WTC11 (cell line): ENCODE measurements at regions not wholly inside any gene's neighbourhood (a gene's known extent, or its start where the extent isn't known, plus 50 kb on each side); places are given as distances from the start of the nearest gene placed in this dataset.

Source experiments
- ATAC-seq: fragments of 200-7000 bp; cut with Tn5 transposase; 2 replicates; pipeline ENCODE4 v1.10.0; 2021; ENCODE audit warnings: mild to moderate bottlenecking, moderate library complexity
- CTCF ChIA-PET: fragments of 300-600 bp; sonication (Branson Sonifier 250); formaldehyde crosslinking; loops from one replicate; lab custom pipeline; 2021; ENCODE audit warnings: antibody characterized with exemption; lab: Charles Lee
- POLR2A ChIA-PET: fragments of 350-600 bp; sonication (Branson Sonifier 250); formaldehyde crosslinking; loops from one replicate; lab custom pipeline; 2021; ENCODE audit warnings: antibody characterized with exemption; lab: Charles Lee
- DNase-seq: peaks from one replicate; pipeline ENCODE4 v3.0.0; 2021; ENCODE audit warnings: low spot score
- H3K27ac Mint-ChIP-seq: 2 replicates; pipeline ENCODE4 v1.8.0; 2021; ENCODE audit warnings: mixed read lengths
- H3K27me3 Mint-ChIP-seq: 2 replicates; pipeline ENCODE4 v1.8.0; 2021; ENCODE audit warnings: low read depth, mild to moderate bottlenecking, moderate library complexity, mixed read lengths
- H3K36me3 Mint-ChIP-seq: 2 replicates; pipeline ENCODE4 v1.8.0; 2021; ENCODE audit warnings: mixed read lengths
- H3K4me1 Mint-ChIP-seq: 2 replicates; pipeline ENCODE4 v1.8.0; 2022; ENCODE audit warnings: mixed read lengths
- H3K4me3 Mint-ChIP-seq: 2 replicates; pipeline ENCODE4 v1.8.0; 2021; ENCODE audit warnings: mild to moderate bottlenecking, moderate library complexity, mixed read lengths
- H3K9me3 Mint-ChIP-seq: 2 replicates; pipeline ENCODE4 v1.8.0; 2021; ENCODE audit warnings: mixed read lengths
- ARID4B ChIP-seq: sonication (generic); formaldehyde crosslinking; IDR thresholded peaks from 2 replicates; pipeline ENCODE4 v1.8.0; 2023; ENCODE audit warnings: missing genetic modification reagents, mild to moderate bottlenecking, borderline replicate concordance
- ATF2 ChIP-seq: sonication (generic); formaldehyde crosslinking; IDR thresholded peaks from 2 replicates; pipeline ENCODE4 v1.8.1; 2022; ENCODE audit warnings: low read depth, missing genetic modification reagents, borderline replicate concordance
- CBFB ChIP-seq: sonication (generic); formaldehyde crosslinking; IDR thresholded peaks from 2 replicates; pipeline ENCODE4 v1.8.1; 2022; ENCODE audit warnings: mild to moderate bottlenecking, low read depth, missing genetic modification reagents
- ELF4 ChIP-seq: sonication (generic); formaldehyde crosslinking; IDR thresholded peaks from 2 replicates; pipeline ENCODE4 v1.8.1; 2022; ENCODE audit warnings: low read depth, mild to moderate bottlenecking, moderate library complexity, missing genetic modification reagents
- ESRRA ChIP-seq: sonication (generic); formaldehyde crosslinking; IDR thresholded peaks from 2 replicates; pipeline ENCODE4 v1.8.1; 2022; ENCODE audit warnings: mild to moderate bottlenecking, missing genetic modification reagents, borderline replicate concordance
- ETV6 ChIP-seq: sonication (generic); formaldehyde crosslinking; IDR thresholded peaks from 2 replicates; pipeline ENCODE4 v1.8.1; 2022; ENCODE audit warnings: mild to moderate bottlenecking, missing genetic modification reagents
- FOXK1 ChIP-seq: sonication (generic); formaldehyde crosslinking; IDR thresholded peaks from 2 replicates; pipeline ENCODE4 v1.8.0; 2022; ENCODE audit warnings: mild to moderate bottlenecking, moderate library complexity, missing genetic modification reagents
- FOXP4 ChIP-seq: sonication (generic); formaldehyde crosslinking; IDR thresholded peaks from 2 replicates; pipeline ENCODE4 v1.8.0; 2022; ENCODE audit warnings: mild to moderate bottlenecking, missing genetic modification reagents
- GABPB1 ChIP-seq: sonication (generic); formaldehyde crosslinking; IDR thresholded peaks from 2 replicates; pipeline ENCODE4 v1.8.1; 2023; ENCODE audit warnings: mild to moderate bottlenecking, missing genetic modification reagents
- HMGXB4 ChIP-seq: sonication (generic); formaldehyde crosslinking; IDR thresholded peaks from 2 replicates; pipeline ENCODE4 v1.8.1; 2023; ENCODE audit warnings: mild to moderate bottlenecking, moderate library complexity, missing genetic modification reagents
- IRF2 ChIP-seq: sonication (generic); formaldehyde crosslinking; IDR thresholded peaks from 2 replicates; pipeline ENCODE4 v1.8.0; 2022; ENCODE audit warnings: low read depth, missing genetic modification reagents, borderline replicate concordance
- JUN ChIP-seq: sonication (generic); formaldehyde crosslinking; IDR thresholded peaks from 2 replicates; pipeline ENCODE4 v1.8.0; 2023; ENCODE audit warnings: mild to moderate bottlenecking, missing genetic modification reagents
- NFATC4 ChIP-seq: fragments of 250-450 bp; sonication (Bioruptor Pico); IDR thresholded peaks from 2 replicates; pipeline ENCODE4 v1.9.0; 2021; ENCODE audit warnings: mild to moderate bottlenecking
- PRRX2 ChIP-seq: fragments of 250-450 bp; sonication (Bioruptor Pico); IDR thresholded peaks from 2 replicates; pipeline ENCODE4 v1.8.0; 2021; ENCODE audit warnings: mild to moderate bottlenecking
- SOX15 ChIP-seq: fragments of 250-450 bp; sonication (Bioruptor Pico); IDR thresholded peaks from 2 replicates; pipeline ENCODE4 v1.9.0; 2021; ENCODE audit warnings: mild to moderate bottlenecking
- STAT6 ChIP-seq: sonication (generic); formaldehyde crosslinking; conservative IDR thresholded peaks from 2 replicates; pipeline ENCODE4 v1.8.1; 2023; ENCODE audit warnings: mild to moderate bottlenecking, low read depth, missing genetic modification reagents, moderate library complexity
- TEAD1 ChIP-seq: sonication (generic); formaldehyde crosslinking; IDR thresholded peaks from 2 replicates; pipeline ENCODE4 v1.8.0; 2022; ENCODE audit warnings: mild to moderate bottlenecking, missing genetic modification reagents
- TEAD4 ChIP-seq: sonication (generic); formaldehyde crosslinking; IDR thresholded peaks from 2 replicates; pipeline ENCODE4 v1.8.0; 2022; ENCODE audit warnings: mild to moderate bottlenecking, missing genetic modification reagents
- ZBTB21 ChIP-seq: sonication (generic); formaldehyde crosslinking; IDR thresholded peaks from 2 replicates; pipeline ENCODE4 v1.8.1; 2023; ENCODE audit warnings: mild to moderate bottlenecking, missing genetic modification reagents, borderline replicate concordance
- ZMAT4 ChIP-seq: fragments of 250-450 bp; sonication (Bioruptor Pico); IDR thresholded peaks from 2 replicates; pipeline ENCODE4 v1.9.0; 2021; ENCODE audit warnings: mild to moderate bottlenecking
- ZNF121 ChIP-seq: sonication (generic); formaldehyde crosslinking; IDR thresholded peaks from 2 replicates; pipeline ENCODE4 v1.8.0; 2023; ENCODE audit warnings: missing genetic modification reagents
- ZNF138 ChIP-seq: sonication (generic); formaldehyde crosslinking; conservative IDR thresholded peaks from 2 replicates; pipeline ENCODE4 v1.8.1; 2022; ENCODE audit warnings: mild to moderate bottlenecking, moderate library complexity, missing genetic modification reagents
- ZNF263 ChIP-seq: sonication (generic); formaldehyde crosslinking; IDR thresholded peaks from 2 replicates; pipeline ENCODE4 v1.8.1; 2022; ENCODE audit warnings: low read depth, mild to moderate bottlenecking, moderate library complexity, missing genetic modification reagents
- ZNF423 ChIP-seq: fragments of 250-450 bp; sonication (Bioruptor Pico); IDR thresholded peaks from 2 replicates; pipeline ENCODE4 v2.1.2; 2022; ENCODE audit warnings: mild to moderate bottlenecking, moderate library complexity

- no peak for TF ChIP-seq ELF4 (CRISPR knock-in tag)
- no peak for TF ChIP-seq GABPB1
- no peak for TF ChIP-seq NFATC4
- TF ChIP-seq ATF2 (CRISPR knock-in tag): no peak
- TF ChIP-seq ZNF138 (CRISPR knock-in tag): no peak
- TF ChIP-seq FOXK1 (CRISPR knock-in tag): no peak
- TF ChIP-seq ZNF263: no peak
- TF ChIP-seq TEAD1: no peak
- no peak for TF ChIP-seq ESRRA (CRISPR knock-in tag)
- TF ChIP-seq CBFB (CRISPR knock-in tag): no peak
- TF ChIP-seq TEAD4 (CRISPR knock-in tag): no peak
- no peak for TF ChIP-seq STAT6 (CRISPR knock-in tag)
- TF ChIP-seq IRF2 (CRISPR knock-in tag): no peak
- no peak for TF ChIP-seq ZNF423 (CRISPR knock-in tag)
- POLR2A ChIA-PET: no interaction called here
- Mint-ChIP-seq H3K27ac (no peak overlapping the region), H3K27me3 (no peaks in the 10 kb centered on the region), H3K36me3 (no peaks in the 10 kb centered on the region), H3K4me3 (no peak overlapping the region), H3K9me3 (peaks cover 14% of the 10 kb centered on the region), H3K4me1 (peaks cover 2% of the 10 kb centered on the region; the same call in 1 of the 2 replicates)
- no peak for DNase-seq
- no peak for ATAC-seq
- CTCF ChIA-PET: no interaction called here
These were observed 714.7 kb downstream of the QKI start for GRCh38 chr6:164129218-164129617.

- Mint-ChIP-seq H3K4me1 (no peaks in the 10 kb centered on the region), H3K4me3 (no peak overlapping the region), H3K9me3 (peaks cover 14% of the 10 kb centered on the region), H3K36me3 (no peaks in the 10 kb centered on the region), H3K27ac (no peak overlapping the region), H3K27me3 (no peaks in the 10 kb centered on the region)
- ChIA-PET CTCF (no interaction called here), POLR2A (no interaction called here)
- ATAC-seq (no peak), DNase-seq (no peak)
- TF ChIP-seq ZMAT4: no peak
- no peak for TF ChIP-seq ZBTB21 (CRISPR knock-in tag)
- TF ChIP-seq ZNF121 (CRISPR knock-in tag): no peak
- TF ChIP-seq HMGXB4 (CRISPR knock-in tag): no peak
- TF ChIP-seq ETV6: no peak
- TF ChIP-seq FOXP4 (CRISPR knock-in tag): no peak
- no peak for TF ChIP-seq ARID4B (CRISPR knock-in tag)
- no peak for TF ChIP-seq SOX15 (CRISPR knock-in tag)
- TF ChIP-seq ZNF138 (CRISPR knock-in tag): no peak
- no peak for TF ChIP-seq PRRX2 (CRISPR knock-in tag)
- no peak for TF ChIP-seq JUN (CRISPR knock-in tag)
- TF ChIP-seq IRF2 (CRISPR knock-in tag): no peak
- TF ChIP-seq CBFB (CRISPR knock-in tag): no peak
These were observed 713.6 kb downstream of the QKI start for GRCh38 chr6:164128101-164128500.
